HG03139 (cell line): ENCODE measurements at regions not wholly inside any gene's neighbourhood (a gene's known extent, or its start where the extent isn't known, plus 50 kb on each side); places are given as distances from the start of the nearest gene placed in this dataset.

ENCODE experiments used
- ATAC-seq: cut with Tn5 transposase; IDR thresholded peaks from one replicate; pipeline ENCODE4 v1.9.1; 2021; ENCODE audit not compliant: unreplicated experiment

DNA sequence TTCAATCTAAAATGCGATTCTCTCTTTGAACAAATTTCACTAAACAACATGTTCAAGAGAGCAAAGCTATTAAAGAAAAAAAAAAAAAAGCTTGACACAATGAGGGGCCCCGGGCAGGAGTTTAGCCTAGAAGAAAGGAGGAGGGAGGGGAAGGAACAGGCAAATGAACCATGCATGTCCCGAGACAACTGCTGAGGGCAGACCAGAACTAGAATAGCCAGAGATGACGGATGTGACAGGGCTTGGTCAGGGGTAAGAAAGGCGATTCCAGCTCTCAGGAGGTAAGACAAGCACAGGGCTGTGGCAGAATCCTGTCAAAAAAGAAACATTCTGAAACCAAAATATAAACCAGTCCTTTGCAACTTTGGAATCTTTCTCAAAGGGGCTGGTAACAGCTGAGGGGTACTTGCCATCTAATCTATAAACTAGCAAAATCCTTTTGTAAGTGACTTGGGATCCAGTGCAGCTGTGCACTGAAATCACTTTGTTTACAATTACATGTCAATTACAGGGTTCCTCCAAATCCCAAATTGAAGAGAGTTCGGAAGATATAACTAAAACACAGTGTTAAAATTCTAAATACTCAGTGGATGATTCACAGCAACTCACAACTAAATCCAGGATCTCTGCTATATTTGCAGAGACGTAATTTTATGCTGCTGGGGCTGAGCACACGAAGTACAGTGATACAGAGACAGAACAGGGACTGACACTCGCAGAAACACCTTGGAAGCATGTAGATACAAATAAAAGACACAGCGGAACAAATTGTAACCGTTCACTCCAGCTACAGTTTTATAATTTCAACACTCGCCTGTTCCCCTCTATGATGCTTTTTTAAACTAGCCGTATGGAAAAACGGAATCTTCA lies 567.4 kb upstream of the ZFHX3 start:
- ATAC-seq, result no peak

DNA sequence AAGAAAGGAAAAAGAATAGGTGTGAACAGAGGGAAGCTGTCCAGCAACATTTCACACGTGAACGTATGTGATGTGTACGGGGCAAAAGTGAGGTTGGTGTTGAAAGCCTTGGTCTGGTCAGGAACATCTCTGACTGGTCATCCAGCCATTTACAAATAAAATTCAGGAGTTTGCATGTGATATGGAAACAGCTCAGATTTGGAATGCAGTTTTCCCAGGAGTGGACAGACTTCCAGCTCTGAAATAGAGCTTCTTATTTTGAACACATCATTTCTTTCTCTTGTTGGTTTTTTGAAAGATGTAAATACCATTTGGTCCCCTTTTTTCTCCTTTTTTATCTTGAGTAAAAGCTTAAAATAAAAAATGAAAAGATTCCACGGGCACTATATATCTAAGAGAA lies 566.2 kb upstream of the ZFHX3 start:
- ATAC-seq, result no peak

DNA sequence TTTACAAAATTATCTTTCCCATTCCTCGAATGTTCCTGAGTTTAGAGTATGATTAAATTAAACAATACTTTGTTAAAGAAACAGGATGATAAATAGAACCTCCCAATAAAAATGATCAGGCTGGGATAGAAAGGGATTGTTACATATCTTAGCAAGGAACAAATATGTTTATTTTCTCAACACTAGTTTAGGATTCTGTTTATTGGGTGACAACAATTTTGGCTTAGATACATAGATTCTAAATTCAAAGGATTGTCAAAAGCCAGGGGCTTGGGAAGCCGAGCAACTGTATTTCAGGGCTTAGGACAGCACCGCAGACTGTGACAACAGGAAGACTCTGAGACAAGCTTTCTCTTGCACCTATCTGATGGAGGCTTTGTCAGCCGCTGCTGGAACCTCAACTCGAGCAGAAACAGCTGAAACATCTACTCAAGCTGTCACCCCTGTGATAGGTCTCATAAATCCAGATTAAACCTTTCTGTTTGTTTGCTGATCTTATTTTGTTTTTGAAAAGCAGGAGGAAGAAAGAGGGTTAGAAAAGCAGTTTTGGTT lies 562.8 kb upstream of the ZFHX3 start:
- no peak for ATAC-seq

DNA sequence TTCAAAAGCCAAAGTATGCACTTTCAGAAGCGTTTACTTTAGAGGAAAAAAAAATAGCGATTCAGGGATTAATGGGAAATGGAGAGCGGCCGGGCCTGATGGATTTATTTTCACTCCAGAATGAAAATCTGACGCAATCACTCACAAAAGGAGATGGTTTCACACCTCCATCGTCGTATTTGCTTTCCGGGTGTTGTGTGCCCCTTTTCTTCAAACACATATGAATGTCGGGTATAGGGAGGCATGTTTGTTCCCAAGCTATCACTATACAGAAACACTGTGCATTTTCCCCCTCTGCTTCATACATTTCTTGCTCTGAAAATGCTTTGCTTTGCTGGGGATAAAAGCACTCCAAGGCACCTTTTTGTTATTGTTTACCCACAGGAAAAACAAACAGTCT lies 562.2 kb upstream of the ZFHX3 start:
- ATAC-seq, result no peak

DNA sequence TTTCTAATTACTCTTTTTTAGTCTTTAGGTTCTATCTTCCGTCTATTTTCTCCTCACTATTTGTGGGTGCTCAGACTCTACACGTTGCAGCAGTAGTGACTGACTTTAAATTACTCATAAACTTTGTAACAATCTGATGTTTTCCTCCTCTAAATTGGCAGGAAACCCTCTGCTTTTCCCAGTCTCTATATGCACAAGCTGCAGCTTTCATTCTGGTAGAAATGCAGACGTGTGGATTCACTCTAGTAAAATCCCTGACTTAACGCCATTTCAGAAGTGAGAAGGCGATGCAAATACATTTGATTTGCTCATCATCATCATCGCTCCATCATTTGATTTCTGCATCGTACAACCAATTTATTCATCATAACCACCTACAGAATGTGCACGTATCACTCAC lies 561.0 kb upstream of the ZFHX3 start:
- no peak for ATAC-seq

DNA sequence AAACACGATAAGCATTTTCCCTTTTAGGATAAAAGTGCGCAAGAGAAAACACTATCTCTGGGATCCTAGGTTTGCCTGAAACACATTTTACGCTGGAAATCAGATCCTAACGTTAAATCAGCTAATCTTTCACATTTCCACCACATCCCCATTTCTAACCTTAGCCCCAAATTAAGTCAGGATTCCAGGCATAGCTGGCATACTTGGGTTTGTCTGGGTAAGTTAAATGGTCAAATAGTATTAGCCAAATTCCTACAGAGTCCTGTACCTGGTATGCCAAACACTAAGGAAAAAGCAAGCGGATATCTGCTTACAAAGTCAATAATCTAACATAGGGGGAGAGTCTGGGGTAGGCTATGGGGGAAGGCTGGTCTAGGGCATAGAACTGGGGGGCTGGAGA lies 557.4 kb upstream of the ZFHX3 start:
- no peak for ATAC-seq

DNA sequence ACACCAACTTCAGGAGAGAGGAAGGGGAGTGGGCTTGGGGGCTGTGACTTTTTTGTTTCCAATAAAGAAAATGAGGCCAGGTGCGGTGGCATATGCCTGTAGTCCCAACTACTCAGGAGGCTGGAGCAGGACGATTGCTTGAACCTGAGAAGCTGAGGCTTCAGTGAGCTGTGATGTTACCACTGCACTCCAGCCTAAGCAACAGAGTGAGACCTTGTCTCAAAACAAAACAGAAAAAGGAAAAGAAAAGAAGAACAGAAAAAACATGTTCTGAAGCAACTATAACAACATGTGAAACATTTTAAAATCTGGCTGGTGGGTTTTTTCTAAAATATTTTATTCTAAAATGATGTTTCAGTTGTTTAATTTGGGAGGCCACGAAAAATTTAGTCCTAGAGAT lies 554.0 kb upstream of the ZFHX3 start:
- ATAC-seq, result no peak

DNA sequence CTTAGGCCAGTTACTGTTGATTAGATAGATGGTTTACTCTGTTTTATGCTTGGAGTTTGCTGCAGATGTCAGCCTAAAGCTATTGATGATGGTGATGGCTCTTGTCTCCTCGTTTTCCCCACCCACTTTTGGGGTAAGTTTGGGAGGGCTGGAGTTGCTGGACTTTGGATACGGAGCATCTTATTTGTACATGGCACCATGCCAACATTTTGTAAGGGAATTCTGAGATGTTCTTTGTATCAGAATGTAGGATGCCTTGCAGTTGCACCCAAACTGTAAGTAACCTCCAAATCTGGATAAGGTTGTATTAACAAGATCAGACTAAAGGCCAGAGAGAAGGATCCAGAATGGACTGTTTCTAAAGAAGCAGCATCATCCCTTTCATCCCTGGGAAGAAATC lies 551.9 kb upstream of the ZFHX3 start:
- ATAC-seq, result no peak

DNA sequence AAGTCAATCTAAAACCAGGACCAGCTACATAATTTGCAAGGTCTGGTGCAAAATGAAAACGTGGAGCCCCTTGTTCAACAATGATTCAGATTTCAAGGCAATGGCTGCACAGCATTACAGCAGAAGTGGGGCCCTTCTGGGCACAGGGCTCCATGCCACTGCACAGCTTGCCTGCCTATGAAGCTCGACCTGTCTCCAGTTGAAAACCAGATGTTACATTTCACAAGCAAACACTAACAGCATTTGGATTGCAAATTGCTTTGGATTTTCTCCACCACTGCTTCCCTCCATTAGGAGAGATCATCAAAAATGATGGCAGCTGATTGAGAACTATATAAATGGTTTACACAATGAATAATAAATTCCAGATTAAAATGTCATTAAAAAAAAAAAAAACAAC lies 551.4 kb upstream of the ZFHX3 start:
- no peak for ATAC-seq

DNA sequence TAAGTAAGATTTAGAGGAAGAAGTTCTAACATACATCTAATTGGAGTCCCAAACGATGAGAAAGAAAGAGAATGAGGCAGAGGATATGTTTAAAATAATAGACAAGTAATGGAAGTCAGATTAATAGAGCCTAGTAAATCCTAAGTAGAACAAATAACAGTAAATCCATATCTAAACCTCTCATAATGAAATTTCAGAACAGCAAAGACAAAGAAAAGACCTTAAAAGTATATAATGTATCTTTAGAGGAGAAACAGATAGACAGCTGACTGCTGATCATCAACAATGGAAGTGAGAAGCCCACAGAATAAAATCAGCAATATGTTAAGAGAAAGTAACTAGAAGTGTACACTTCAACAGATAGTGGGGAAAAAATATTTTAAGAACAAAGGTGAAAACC lies 536.2 kb upstream of the ZFHX3 start:
- ATAC-seq, result no peak

DNA sequence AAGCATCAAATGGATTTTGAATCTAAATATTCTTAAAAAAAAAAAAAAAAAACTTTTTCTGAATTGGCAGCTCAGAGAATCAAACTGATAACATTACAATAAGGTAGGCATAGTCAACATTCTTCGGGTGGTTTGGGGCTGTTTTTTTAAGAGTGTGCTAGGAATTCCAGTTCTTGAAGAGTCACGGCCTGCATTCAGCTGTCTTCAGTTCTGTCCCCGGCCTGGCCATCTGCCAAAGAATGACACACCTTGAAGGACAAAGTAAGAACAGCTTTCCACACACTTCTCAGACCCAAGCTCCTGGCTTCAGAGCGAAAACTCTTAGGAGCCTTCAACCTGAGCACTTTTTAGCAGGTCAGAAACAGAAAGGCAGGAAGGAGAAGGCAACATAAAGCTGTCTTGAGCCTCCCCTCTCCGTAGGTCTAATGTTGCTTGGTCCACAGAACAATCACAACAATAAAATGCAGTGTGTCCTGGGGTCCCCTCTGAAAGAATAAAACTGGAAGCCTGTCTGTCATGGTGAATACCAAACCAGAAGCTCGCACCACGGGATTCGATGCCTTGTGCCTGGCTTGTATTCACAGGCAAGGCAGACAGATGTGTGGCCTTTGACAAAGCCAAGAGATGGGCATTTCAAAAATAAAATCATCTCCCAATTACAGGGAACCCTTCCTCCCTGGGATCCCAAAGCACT lies 524.4 kb upstream of the ZFHX3 start:
- ATAC-seq, result no peak

DNA sequence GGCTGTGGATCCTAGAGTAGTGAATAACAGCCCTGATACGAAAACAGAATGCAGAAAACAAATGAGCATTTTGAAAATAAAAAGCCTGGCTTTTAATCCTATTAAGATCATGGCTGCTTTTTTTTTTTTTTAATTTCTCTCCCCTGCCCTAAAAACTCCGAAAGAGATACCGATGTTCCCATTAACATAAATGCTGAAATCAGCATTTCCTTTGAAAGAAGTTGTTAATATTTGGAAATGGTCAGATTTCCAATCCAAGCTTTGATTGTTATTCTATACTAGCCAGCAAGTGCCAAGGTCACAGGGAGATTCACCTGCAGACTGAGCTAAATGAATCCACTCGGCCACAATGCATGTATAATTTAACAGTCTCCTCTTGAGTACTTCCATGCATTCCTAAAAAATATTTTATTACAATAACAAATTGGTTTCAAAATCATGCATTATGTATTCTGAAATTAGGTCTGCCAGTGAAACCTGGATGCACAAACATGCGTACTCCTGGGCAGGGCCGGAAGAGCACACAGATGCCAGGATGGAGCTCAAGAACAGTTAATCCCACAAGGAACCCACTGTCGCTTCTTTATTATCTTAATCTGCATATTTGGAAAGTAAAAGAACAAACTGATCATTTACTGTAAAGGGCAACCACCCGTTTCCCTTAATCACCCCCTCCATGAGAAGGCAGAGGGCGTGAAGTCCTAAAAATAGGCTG lies 521.5 kb upstream of the ZFHX3 start:
- ATAC-seq, result no peak

DNA sequence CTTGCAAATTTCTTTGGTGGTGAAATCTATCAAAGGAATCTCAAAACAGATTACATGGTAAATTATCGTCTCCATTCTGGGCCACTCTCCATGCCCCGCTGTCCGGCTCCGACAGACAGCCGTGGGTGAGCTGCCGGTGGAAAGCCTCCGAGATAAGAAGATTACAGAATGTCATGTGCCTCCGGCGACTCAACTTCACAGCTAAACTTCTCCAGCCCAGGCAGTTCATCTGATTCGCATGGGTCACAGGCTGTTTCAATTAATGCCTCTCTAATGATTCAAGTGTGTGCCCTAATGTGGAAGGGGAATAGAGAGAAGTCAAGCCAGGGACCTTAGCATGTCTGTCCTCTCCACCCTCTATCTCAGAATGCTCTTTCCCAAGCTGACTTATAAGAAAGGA lies 520.8 kb upstream of the ZFHX3 start:
- ATAC-seq, result no peak

DNA sequence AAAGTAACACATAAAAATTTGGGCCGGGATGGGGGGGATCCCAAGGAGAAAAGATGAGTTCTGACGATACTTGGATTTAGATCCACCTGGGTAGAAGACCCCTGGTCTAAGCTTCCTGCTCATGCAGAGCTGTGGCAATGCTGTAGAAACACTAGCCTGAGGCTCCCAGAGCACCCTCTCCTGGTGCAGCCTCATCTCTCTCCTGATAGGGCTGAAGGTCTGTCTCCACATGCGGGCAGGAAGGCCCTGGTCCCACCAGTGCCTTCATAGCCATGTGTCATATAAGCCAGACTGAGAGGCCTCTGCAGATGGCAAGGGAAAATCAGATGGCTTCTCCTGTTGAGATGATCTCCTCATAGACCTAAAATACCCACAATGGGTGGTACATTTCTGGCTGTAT lies 518.0 kb upstream of the ZFHX3 start:
- no peak for ATAC-seq

DNA sequence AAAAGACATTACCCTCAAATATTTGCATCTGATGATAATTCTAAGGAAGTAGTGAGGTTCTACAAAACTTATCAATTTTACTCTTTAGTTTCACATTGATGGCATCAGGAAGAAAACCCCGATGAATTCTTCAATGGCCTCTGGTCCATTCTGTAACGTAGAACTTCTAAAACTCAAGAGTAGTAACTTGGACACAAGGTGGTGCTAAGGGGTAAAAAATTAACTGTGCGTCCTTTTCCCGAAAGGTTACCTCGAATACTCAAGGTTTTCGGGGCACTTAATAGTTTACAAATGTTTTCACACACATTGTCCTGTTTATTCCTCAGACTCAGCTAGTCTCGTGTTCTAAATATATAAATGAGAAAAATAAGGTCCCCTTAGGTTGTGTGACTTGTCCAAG lies 517.3 kb upstream of the ZFHX3 start:
- ATAC-seq, result no peak

DNA sequence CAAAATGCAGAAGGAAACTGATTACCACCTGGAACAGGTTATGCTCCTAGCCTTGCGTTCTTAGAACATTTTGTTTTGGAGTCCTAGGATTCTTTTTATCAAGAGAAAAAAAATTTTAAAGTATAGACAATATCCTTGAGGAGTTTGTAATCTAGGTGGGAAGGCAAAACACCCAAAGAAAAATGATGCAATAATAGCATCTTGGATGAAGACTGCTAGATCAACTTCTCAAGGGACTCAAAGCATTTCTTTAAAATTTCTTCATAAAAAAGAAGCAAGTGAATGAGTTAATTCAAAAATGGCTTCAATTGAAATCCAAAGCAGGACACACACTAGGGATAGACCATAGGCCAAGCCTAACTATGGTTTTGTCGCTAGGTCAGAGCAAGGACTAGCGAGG lies 515.8 kb upstream of the ZFHX3 start:
- no peak for ATAC-seq

DNA sequence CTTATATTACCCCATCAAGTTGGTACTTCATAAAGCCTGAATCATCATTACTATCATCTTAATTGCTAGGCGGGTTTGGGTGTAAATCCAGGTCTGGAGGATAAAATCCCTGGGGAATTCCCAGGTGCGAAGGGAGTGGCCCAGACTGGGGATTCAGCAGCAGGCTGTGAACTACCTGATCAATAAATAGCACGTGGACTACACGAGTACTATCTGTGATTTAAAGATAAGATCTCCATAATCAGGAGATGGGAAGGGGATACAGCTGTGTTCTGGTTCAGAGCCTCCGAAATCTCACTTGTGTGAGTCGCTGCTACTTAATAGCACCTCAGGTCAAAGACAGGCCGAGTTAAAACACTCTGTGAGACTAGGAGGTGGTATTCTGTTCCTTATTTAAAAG lies 512.6 kb upstream of the ZFHX3 start:
- ATAC-seq, result no peak

DNA sequence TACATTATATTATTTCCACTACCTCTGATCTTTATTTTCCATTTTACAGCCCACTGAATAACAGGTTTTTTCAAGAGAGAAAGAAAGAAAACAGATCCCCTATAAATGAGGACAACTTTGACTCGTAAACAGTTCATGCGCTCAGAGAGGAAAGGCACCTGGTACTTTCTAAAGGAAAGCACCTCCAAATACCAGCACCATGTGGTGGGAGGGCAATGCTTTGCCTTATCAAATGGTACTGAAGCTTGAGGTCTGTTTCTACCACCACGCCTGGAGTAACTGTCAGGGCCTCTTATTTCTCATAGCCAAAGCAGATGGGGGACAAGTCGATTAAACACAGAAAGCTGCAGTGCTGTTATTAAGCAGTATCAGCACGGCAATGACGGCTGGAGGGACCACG lies 510.3 kb upstream of the ZFHX3 start:
- ATAC-seq, result no peak

DNA sequence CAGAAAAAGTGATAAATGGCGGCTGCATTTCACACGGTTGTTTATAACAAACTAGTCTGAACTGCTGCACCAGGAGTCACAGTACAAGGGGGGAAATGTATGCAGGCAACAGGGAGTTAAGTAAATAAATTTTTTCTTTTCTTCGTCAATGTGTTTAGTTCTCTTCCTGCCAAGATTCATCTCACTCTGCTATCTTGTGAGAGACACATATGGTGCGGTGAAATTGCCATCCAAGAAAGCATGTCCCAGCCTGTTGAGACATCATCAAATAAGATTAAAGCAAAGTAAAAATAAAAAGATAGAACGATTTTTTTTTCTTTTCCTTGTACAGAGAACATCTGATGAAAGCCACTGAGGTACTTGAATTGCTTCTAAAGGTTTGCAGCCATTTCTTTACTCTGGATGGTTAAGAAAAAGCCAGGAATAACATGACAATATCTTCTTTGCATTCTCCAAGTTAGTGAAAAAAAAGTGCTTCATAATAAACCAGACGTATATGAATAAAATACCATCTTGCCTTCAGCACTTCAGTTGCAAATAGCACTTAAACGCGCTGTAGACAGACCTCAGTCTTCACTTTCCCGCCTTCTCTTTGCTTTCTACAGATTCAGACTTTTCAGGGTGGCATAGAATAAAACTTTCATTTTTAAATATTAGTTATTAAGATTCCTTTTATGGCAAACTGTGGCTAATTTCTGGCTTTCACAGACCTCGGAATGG lies 506.2 kb upstream of the ZFHX3 start:
- ATAC-seq, result no peak

DNA sequence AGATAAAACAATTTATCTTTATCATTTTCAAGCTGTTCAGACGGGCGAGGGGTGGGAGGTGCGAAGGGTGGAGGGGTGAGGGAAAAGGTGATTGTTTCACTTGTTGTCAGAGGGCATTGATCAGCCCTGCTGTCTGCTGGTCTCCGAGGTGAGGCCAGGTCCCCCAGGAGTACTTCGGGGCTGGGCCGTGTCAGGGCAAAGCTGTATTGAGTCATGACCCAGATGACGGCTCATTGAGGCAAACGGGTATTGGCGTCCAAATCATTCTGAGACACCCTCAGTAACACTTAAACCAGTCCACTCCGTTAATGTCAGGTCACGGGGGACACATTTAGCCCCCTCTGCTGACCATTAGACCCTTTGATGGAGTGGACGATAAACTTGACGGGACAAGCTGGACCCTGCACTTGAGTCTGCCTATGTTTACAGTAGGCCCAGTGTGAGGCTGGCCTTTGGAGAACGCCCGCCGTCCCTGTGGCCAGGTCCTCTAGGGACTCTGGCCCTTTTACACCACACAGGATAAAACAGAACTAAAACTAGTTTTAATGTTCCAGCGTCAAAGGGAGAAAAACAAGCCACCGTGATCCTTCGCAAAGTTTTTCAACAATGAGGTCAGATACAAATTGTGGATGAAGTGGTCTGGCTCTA lies 502.2 kb upstream of the ZFHX3 start:
- no peak for ATAC-seq
